ENCODE measurements at regions not wholly inside any gene's neighbourhood (a gene's known extent, or its start where the extent isn't known, plus 50 kb on each side); places are given as distances from the start of the nearest gene placed in this dataset.
"Not testable (repeated sequence)": the region's sequence is repeated elsewhere in the genome, so short reads cannot be mapped to it uniquely, and the experiment has no call there.

- H3K4me1 ChIP-seq (ENCODE audit: control insufficient read depth, insufficient read depth, low read length): no peaks in the 10 kb centered on the region
- no peaks in the 10 kb centered on the region for H3K36me3 ChIP-seq (ENCODE audit: control insufficient read depth, insufficient read depth, low read length)
- no peaks in the 10 kb centered on the region for H3K27me3 ChIP-seq (ENCODE audit: control insufficient read depth, insufficient read depth, low read length)
- no peak overlapping the region for H3K4me3 ChIP-seq (ENCODE audit: low read depth, low read length)
- H3K9me3 ChIP-seq (ENCODE audit: control insufficient read depth, insufficient read depth, low read depth, low read length): peaks cover 3% of the 10 kb centered on the region; the same call in 1 of the 2 replicates
- H3K27ac ChIP-seq (ENCODE audit: low read depth, low read length): no peak overlapping the region
- H3K9ac ChIP-seq (ENCODE audit: low read length): no peak overlapping the region
These were observed 176.6 kb upstream of the NR3C2 start for GRCh38 chr4:148618856-148619255.

- H3K4me1 ChIP-seq (ENCODE audit: control insufficient read depth, insufficient read depth, low read length): no peaks in the 10 kb centered on the region
- no peak overlapping the region for H3K4me3 ChIP-seq (ENCODE audit: low read depth, low read length)
- H3K27me3 ChIP-seq (ENCODE audit: control insufficient read depth, insufficient read depth, low read length): no peaks in the 10 kb centered on the region
- H3K36me3 ChIP-seq (ENCODE audit: control insufficient read depth, insufficient read depth, low read length): no peaks in the 10 kb centered on the region
- H3K27ac ChIP-seq (ENCODE audit: low read depth, low read length): no peak overlapping the region
- peaks cover 2% of the 10 kb centered on the region; the same call in 1 of the 2 replicates for H3K9me3 ChIP-seq (ENCODE audit: control insufficient read depth, insufficient read depth, low read depth, low read length)
- H3K9ac ChIP-seq (ENCODE audit: low read length): no peak overlapping the region
These were observed 166.8 kb upstream of the NR3C2 start for GRCh38 chr4:148608968-148609367.

- not testable (repeated sequence) for H3K4me3 ChIP-seq (ENCODE audit: low read depth, low read length); H3K9me3 ChIP-seq (ENCODE audit: control insufficient read depth, insufficient read depth, low read depth, low read length); H3K9ac ChIP-seq (ENCODE audit: low read length); H3K27ac ChIP-seq (ENCODE audit: low read depth, low read length); H3K4me1 ChIP-seq (ENCODE audit: control insufficient read depth, insufficient read depth, low read length); H3K27me3 ChIP-seq (ENCODE audit: control insufficient read depth, insufficient read depth, low read length); H3K36me3 ChIP-seq (ENCODE audit: control insufficient read depth, insufficient read depth, low read length)
These were observed 156.4 kb upstream of the NR3C2 start for GRCh38 chr4:148598418-148599207.

DNA sequence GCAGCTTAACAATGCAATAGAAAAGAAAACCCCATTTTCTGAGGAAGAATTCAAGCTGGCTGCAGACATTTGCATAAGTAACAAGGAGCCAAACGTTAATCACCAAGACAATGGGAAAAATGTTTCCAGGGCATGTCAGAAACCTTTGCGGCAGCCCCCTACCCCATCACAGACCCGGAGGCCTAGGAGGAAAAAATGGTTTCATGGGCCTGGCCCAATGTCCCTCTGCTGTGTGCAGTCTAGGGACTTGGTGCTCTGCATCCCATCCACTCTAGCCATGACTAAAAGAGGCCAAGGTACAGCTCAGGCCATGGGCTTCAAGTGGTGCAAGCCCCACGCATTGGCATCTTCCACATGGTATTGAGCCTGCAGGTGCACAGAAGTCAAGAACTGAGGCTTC, 147.0 kb upstream of the NR3C2 start:
- H3K27me3 ChIP-seq (ENCODE audit: control insufficient read depth, insufficient read depth, low read length): no peaks in the 10 kb centered on the region
- H3K27ac ChIP-seq (ENCODE audit: low read depth, low read length): no peak overlapping the region
- H3K4me3 ChIP-seq (ENCODE audit: low read depth, low read length): no peak overlapping the region
- H3K9ac ChIP-seq (ENCODE audit: low read length): no peak overlapping the region
- no peaks in the 10 kb centered on the region for H3K36me3 ChIP-seq (ENCODE audit: control insufficient read depth, insufficient read depth, low read length)
- peaks cover 19% of the 10 kb centered on the region for H3K9me3 ChIP-seq (ENCODE audit: control insufficient read depth, insufficient read depth, low read depth, low read length)
- no peaks in the 10 kb centered on the region for H3K4me1 ChIP-seq (ENCODE audit: control insufficient read depth, insufficient read depth, low read length)

DNA sequence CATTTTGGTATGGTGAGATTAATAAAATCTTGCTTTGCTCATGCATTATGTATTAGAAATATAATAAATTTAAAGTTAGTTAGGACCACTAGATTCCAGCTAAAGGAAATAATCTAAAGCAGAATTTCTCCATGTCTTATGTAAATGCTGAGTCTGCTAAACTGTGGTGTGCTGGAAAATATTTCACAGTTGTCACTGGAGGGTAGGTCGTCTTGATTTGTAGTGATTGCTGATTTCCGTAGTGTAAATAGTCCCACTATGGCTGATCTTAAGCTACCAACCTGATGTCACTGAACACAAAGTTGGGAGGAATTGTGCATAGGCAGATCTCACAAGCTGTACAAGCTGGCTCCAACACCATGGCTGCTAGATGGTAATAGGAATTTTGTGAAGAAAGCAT, 133.4 kb upstream of the NR3C2 start:
- H3K9ac ChIP-seq (ENCODE audit: low read length): no peak overlapping the region
- H3K9me3 ChIP-seq (ENCODE audit: control insufficient read depth, insufficient read depth, low read depth, low read length): no peaks in the 10 kb centered on the region
- H3K36me3 ChIP-seq (ENCODE audit: control insufficient read depth, insufficient read depth, low read length): no peaks in the 10 kb centered on the region
- H3K4me3 ChIP-seq (ENCODE audit: low read depth, low read length): no peak overlapping the region
- no peaks in the 10 kb centered on the region for H3K27me3 ChIP-seq (ENCODE audit: control insufficient read depth, insufficient read depth, low read length)
- no peak overlapping the region for H3K27ac ChIP-seq (ENCODE audit: low read depth, low read length)
- no peaks in the 10 kb centered on the region for H3K4me1 ChIP-seq (ENCODE audit: control insufficient read depth, insufficient read depth, low read length)

DNA sequence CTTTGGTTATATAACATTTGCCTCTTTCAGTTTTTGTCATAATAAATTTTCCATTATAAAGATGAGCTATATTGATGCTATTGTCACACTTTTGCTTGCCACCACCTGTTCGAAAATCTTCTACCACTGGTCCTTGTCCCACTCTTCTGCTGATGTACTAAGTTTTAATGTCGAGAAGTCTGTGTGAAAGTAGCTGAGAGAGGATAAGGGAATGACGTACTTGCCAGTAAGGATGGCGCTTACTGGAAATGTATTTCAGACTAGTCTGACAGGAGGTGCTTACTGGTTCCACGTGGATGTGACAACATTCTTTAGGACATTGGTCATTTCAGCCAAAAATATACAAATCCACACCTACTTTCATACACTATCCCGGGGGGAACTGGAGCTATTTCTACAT, 132.7 kb upstream of the NR3C2 start:
- H3K27me3 ChIP-seq (ENCODE audit: control insufficient read depth, insufficient read depth, low read length): no peaks in the 10 kb centered on the region
- no peaks in the 10 kb centered on the region for H3K4me1 ChIP-seq (ENCODE audit: control insufficient read depth, insufficient read depth, low read length)
- H3K9me3 ChIP-seq (ENCODE audit: control insufficient read depth, insufficient read depth, low read depth, low read length): 0 out of 2 replicates have a peak, but pooled peaks cover 2% of the 10 kb centered on the region
- no peaks in the 10 kb centered on the region for H3K36me3 ChIP-seq (ENCODE audit: control insufficient read depth, insufficient read depth, low read length)
- no peak overlapping the region for H3K27ac ChIP-seq (ENCODE audit: low read depth, low read length)
- H3K9ac ChIP-seq (ENCODE audit: low read length): no peak overlapping the region
- H3K4me3 ChIP-seq (ENCODE audit: low read depth, low read length): no peak overlapping the region

GRCh38 chr4:148574502-148574901, 132.3 kb upstream of the NR3C2 start:
- Histone ChIP-seq H3K4me3 (ENCODE audit: low read depth, low read length) (no peak overlapping the region), H3K27ac (ENCODE audit: low read depth, low read length) (no peak overlapping the region), H3K4me1 (ENCODE audit: control insufficient read depth, insufficient read depth, low read length) (no peaks in the 10 kb centered on the region), H3K9ac (ENCODE audit: low read length) (no peak overlapping the region), H3K9me3 (ENCODE audit: control insufficient read depth, insufficient read depth, low read depth, low read length) (peaks cover 6% of the 10 kb centered on the region; the same call in 1 of the 2 replicates), H3K36me3 (ENCODE audit: control insufficient read depth, insufficient read depth, low read length) (no peaks in the 10 kb centered on the region), H3K27me3 (ENCODE audit: control insufficient read depth, insufficient read depth, low read length) (no peaks in the 10 kb centered on the region)

- Histone ChIP-seq H3K4me3 (ENCODE audit: low read depth, low read length) (no peak overlapping the region), H3K4me1 (ENCODE audit: control insufficient read depth, insufficient read depth, low read length) (no peaks in the 10 kb centered on the region), H3K9ac (ENCODE audit: low read length) (no peak overlapping the region), H3K27ac (ENCODE audit: low read depth, low read length) (no peak overlapping the region), H3K36me3 (ENCODE audit: control insufficient read depth, insufficient read depth, low read length) (no peaks in the 10 kb centered on the region), H3K27me3 (ENCODE audit: control insufficient read depth, insufficient read depth, low read length) (no peaks in the 10 kb centered on the region), H3K9me3 (ENCODE audit: control insufficient read depth, insufficient read depth, low read depth, low read length) (peaks cover 7% of the 10 kb centered on the region; the same call in 1 of the 2 replicates)
These were observed 131.9 kb upstream of the NR3C2 start for GRCh38 chr4:148574066-148574465.

DNA sequence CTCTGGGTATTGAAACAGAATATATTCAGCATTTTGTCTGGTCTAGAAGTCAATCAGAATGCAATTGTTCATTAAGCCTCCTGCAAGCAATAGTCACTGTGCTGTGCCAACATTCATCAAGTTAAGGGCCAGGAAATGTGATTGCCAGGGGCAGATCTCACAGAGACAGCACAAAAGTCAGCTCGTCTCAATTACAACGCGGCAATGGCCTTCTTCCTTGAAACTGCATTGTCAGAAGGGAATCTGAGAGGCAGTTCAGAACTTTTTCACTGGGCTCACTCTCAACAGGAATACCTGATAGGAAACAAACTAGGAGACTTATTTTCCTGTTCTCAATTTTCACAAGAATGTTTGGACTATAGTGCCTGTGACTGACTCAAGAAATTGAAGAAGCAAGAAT, 131.1 kb upstream of the NR3C2 start:
- Histone ChIP-seq H3K27me3 (ENCODE audit: control insufficient read depth, insufficient read depth, low read length) (no peaks in the 10 kb centered on the region), H3K4me1 (ENCODE audit: control insufficient read depth, insufficient read depth, low read length) (no peaks in the 10 kb centered on the region), H3K4me3 (ENCODE audit: low read depth, low read length) (no peak overlapping the region), H3K27ac (ENCODE audit: low read depth, low read length) (no peak overlapping the region), H3K9me3 (ENCODE audit: control insufficient read depth, insufficient read depth, low read depth, low read length) (peaks cover 7% of the 10 kb centered on the region; the same call in 1 of the 2 replicates), H3K9ac (ENCODE audit: low read length) (no peak overlapping the region), H3K36me3 (ENCODE audit: control insufficient read depth, insufficient read depth, low read length) (no peaks in the 10 kb centered on the region)

DNA sequence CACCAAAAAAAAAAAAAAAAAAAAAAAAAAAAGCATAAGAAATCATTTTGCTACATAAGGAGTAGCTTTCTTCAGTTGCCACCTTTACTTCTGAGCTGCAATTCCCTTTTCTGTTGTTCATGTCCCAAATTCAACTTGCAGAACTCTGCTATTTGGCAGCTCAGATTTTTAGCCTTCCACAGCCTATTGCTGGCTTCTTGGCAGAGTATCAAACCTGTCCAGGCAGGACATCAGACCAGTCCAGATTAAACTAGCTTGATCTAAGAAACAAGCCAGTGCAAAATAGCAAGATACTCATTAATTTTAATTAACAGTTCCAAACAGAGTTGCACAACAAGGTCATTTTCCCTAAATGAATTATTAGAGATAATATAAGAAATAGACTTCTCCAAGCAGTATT, 123.6 kb upstream of the NR3C2 start:
- Histone ChIP-seq H3K27me3 (ENCODE audit: control insufficient read depth, insufficient read depth, low read length) (no peaks in the 10 kb centered on the region), H3K27ac (ENCODE audit: low read depth, low read length) (no peak overlapping the region), H3K4me3 (ENCODE audit: low read depth, low read length) (no peak overlapping the region), H3K36me3 (ENCODE audit: control insufficient read depth, insufficient read depth, low read length) (no peaks in the 10 kb centered on the region), H3K4me1 (ENCODE audit: control insufficient read depth, insufficient read depth, low read length) (no peaks in the 10 kb centered on the region), H3K9me3 (ENCODE audit: control insufficient read depth, insufficient read depth, low read depth, low read length) (peaks cover 7% of the 10 kb centered on the region; the same call in 1 of the 2 replicates), H3K9ac (ENCODE audit: low read length) (no peak overlapping the region)

- Histone ChIP-seq H3K4me3 (ENCODE audit: low read depth, low read length) (no peak overlapping the region), H3K9me3 (ENCODE audit: control insufficient read depth, insufficient read depth, low read depth, low read length) (no peaks in the 10 kb centered on the region), H3K27me3 (ENCODE audit: control insufficient read depth, insufficient read depth, low read length) (no peaks in the 10 kb centered on the region), H3K36me3 (ENCODE audit: control insufficient read depth, insufficient read depth, low read length) (no peaks in the 10 kb centered on the region), H3K27ac (ENCODE audit: low read depth, low read length) (no peak overlapping the region), H3K4me1 (ENCODE audit: control insufficient read depth, insufficient read depth, low read length) (no peaks in the 10 kb centered on the region), H3K9ac (ENCODE audit: low read length) (no peak overlapping the region)
These were observed 121.5 kb upstream of the NR3C2 start for GRCh38 chr4:148563684-148564083.

Measured in HUES6 (cell line).